Karpas-422 (cell line): ENCODE measurements at regions not wholly inside any gene's neighbourhood (a gene's known extent, or its start where the extent isn't known, plus 50 kb on each side); places are given as distances from the start of the nearest gene placed in this dataset.

ENCODE experiments used
- DNase-seq: peaks from one replicate; pipeline ENCODE4 v3.0.0-alpha.2; 2015
- H2AFZ ChIP-seq: fragments of 200-600 bp; sonication (generic); 2 replicates; pipeline ENCODE4 v1.6.1; 2014; ENCODE audit warnings: antibody characterized with exemption, low read length, mixed read lengths
- H3K27ac ChIP-seq: fragments of 200-600 bp; sonication (generic); 2 replicates; pipeline ENCODE4 v1.5.1; 2014; ENCODE audit warnings: mild to moderate bottlenecking, low read length, moderate library complexity
- H3K27me3 ChIP-seq: fragments of 200-600 bp; sonication (generic); 2 replicates; pipeline ENCODE4 v1.6.1; 2014; ENCODE audit warnings: low read length, mixed read lengths
- H3K36me3 ChIP-seq: fragments of 200-600 bp; sonication (generic); 2 replicates; pipeline ENCODE4 v1.6.1; 2014; ENCODE audit warnings: low read length, mixed read lengths; ENCODE audit not compliant: insufficient read depth
- H3K4me1 ChIP-seq: fragments of 200-600 bp; sonication (generic); 2 replicates; pipeline ENCODE4 v1.6.1; 2014; ENCODE audit warnings: mild to moderate bottlenecking, low read length, mixed read lengths
- H3K4me2 ChIP-seq: fragments of 200-600 bp; sonication (generic); 2 replicates; pipeline ENCODE4 v1.6.1; 2014; ENCODE audit warnings: low read length, low read depth, mild to moderate bottlenecking; ENCODE audit not compliant: poor library complexity, severe bottlenecking
- H3K4me3 ChIP-seq: fragments of 200-600 bp; sonication (generic); 2 replicates; pipeline ENCODE4 v1.5.1; 2014; ENCODE audit warnings: mild to moderate bottlenecking, antibody characterized with exemption, low read length, mixed read lengths
- H3K79me2 ChIP-seq: fragments of 200-600 bp; sonication (generic); 2 replicates; pipeline ENCODE4 v1.6.1; 2014; ENCODE audit warnings: mild to moderate bottlenecking, low read length, mixed read lengths
- H3K9ac ChIP-seq: fragments of 200-600 bp; sonication (generic); 2 replicates; pipeline ENCODE4 v1.6.0; 2014; ENCODE audit warnings: low read length
- H3K9me2 ChIP-seq: fragments of 200-600 bp; sonication (generic), shearing (Covaris generic); replicated peaks from 2 replicates; pipeline ENCODE4 v1.6.0; 2014; ENCODE audit warnings: mild to moderate bottlenecking, low read length, moderate library complexity; ENCODE audit not compliant: insufficient read depth
- H3K9me3 ChIP-seq: fragments of 300-700, 200-600 bp; sonication (generic); 2 replicates; pipeline ENCODE4 v1.6.1; 2014; ENCODE audit warnings: low read length, mixed read lengths
- H4K20me1 ChIP-seq: fragments of 200-600 bp; sonication (generic); 2 replicates; pipeline ENCODE4 v1.6.1; 2014; ENCODE audit warnings: mild to moderate bottlenecking, antibody characterized with exemption, low read length, low read depth; ENCODE audit not compliant: insufficient read depth

DNA sequence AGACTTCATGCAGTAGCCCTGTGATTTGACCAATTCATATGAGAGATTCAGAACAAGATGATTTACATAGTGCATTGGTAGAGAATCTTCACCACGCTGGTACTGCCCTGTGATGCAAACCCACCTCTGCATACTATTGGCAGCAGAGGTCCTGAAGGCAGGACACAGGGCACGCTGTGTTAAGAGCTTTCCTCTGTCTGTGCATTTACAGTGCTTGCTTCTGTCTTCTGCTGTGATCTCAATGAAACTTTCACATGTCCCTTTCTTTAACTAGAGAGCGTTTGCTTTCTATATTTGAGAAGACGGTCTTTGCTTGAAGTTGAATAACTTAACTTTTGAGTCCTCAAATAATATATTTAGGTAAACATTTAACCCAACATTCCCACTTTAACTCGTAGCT lies 219.0 kb upstream of the SPRY2 start:
- Histone ChIP-seq H3K4me3 (no peak overlapping the region), H3K36me3 (no peaks in the 10 kb centered on the region), H3K27ac (no peak overlapping the region), H3K4me2 (no peak overlapping the region), H3K27me3 (no peaks in the 10 kb centered on the region), H3K9me2 (no peaks in the 10 kb centered on the region), H2AFZ (no peak overlapping the region), H3K79me2 (no peaks in the 10 kb centered on the region), H3K9me3 (peaks cover 19% of the 10 kb centered on the region; the same call in 1 of the 2 replicates), H3K4me1 (no peaks in the 10 kb centered on the region), H4K20me1 (no peaks in the 10 kb centered on the region), H3K9ac (no peak overlapping the region)
- no peak for DNase-seq

GRCh38 chr13:80558074-80558473 lies 217.1 kb upstream of the SPRY2 start:
- H3K9ac ChIP-seq = no peak overlapping the region
- H3K4me3 ChIP-seq = no peak overlapping the region
- no peak overlapping the region for H3K4me2 ChIP-seq
- no peak for DNase-seq
- no peaks in the 10 kb centered on the region for H3K36me3 ChIP-seq
- H2AFZ ChIP-seq = no peak overlapping the region
- H3K4me1 ChIP-seq = no peaks in the 10 kb centered on the region
- H3K9me2 ChIP-seq = no peaks in the 10 kb centered on the region
- no peaks in the 10 kb centered on the region for H3K79me2 ChIP-seq
- H3K27me3 ChIP-seq = no peaks in the 10 kb centered on the region
- H4K20me1 ChIP-seq = no peaks in the 10 kb centered on the region
- no peak overlapping the region for H3K27ac ChIP-seq
- peaks cover 23% of the 10 kb centered on the region for H3K9me3 ChIP-seq

- Histone ChIP-seq H3K9me3 (peaks cover 19% of the 10 kb centered on the region), H3K36me3 (no peaks in the 10 kb centered on the region), H3K9me2 (no peaks in the 10 kb centered on the region), H3K79me2 (no peaks in the 10 kb centered on the region), H3K9ac (no peak overlapping the region), H3K27me3 (no peaks in the 10 kb centered on the region), H4K20me1 (no peaks in the 10 kb centered on the region), H3K4me2 (no peak overlapping the region), H2AFZ (no peak overlapping the region), H3K27ac (no peak overlapping the region), H3K4me1 (no peaks in the 10 kb centered on the region), H3K4me3 (no peak overlapping the region)
- no peak for DNase-seq
Measured at GRCh38 chr13:80555796-80556678, 215.1 kb upstream of the SPRY2 start.

DNA sequence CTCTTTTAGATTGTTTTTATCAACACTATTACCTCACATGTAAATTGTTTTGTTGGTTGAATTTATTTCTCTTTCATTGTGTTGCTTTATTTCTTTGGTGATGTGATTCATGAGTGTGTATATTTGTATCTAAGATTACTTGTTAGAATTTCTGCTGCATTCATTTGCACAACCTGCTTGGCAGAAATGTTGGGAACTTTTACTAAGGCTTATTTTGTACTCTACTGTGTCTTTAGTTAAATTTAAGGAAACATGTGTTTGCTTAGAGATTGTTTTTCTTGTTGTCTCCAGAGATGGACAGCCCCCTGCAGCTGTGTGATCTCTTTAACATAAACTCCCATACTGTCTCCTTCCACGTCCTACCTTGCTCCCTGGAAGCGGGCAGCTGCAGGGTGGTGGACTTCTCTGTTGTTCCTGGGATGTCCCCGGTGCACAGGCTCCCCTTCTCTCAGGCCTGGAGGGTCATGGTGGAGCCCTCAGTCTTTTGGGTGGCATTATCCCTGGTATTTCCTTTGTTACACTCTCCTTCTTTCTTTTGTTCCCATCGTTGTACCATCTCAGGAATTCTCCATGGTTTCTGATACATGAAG lies 212.0 kb upstream of the SPRY2 start:
- Histone ChIP-seq H2AFZ (no peak overlapping the region), H3K4me1 (no peaks in the 10 kb centered on the region), H3K79me2 (no peaks in the 10 kb centered on the region), H3K9me2 (no peaks in the 10 kb centered on the region), H3K27ac (no peak overlapping the region), H3K4me2 (no peak overlapping the region), H3K9ac (no peak overlapping the region), H3K4me3 (no peak overlapping the region), H3K27me3 (no peaks in the 10 kb centered on the region), H3K36me3 (no peaks in the 10 kb centered on the region), H3K9me3 (peaks cover 32% of the 10 kb centered on the region), H4K20me1 (no peaks in the 10 kb centered on the region)
- no peak for DNase-seq

DNA sequence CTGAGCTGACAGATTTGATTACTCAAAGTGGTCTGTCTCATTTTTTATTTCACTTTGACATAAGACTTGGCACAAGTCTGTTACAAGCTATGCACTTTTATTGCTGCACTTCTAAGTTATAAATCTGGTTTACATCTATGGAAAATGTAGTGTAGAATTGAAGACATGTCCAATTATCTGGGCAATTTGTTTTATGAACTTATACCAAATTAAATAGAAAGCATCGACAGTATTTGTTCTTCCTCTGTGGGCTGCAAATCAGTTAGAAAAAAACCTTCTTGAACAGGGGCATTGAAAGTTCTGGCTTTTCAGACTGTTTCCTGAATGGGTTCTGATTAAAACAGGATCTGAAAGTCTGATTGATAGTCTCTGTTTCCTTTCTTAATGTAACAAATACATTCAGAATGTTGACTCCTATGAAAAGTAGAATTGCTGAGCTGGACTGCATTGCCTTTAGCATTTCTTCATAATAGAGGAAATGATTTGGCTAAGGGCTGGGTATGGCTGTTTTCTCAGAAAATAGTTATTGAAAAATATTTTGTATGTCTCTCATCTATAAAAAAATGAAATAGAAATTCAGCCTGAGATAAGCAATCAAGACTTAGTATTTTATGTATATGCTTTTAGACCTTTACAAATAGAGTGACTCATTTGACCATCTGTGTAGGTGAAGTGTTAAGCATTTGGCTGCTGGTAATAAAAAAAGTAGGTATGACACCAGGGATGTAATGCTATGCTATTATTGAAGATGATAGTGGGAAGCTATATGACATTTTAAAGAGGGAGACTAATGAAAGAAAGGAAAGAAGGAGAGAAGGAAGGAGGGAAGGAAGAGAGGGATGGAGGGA lies 210.9 kb upstream of the SPRY2 start:
- Histone ChIP-seq H3K4me2 (no peak overlapping the region), H3K4me1 (no peaks in the 10 kb centered on the region)

GRCh38 chr13:80550971-80551441 lies 210.1 kb upstream of the SPRY2 start:
- Histone ChIP-seq H3K79me2 (no peaks in the 10 kb centered on the region), H3K4me2 (no peak overlapping the region)

More for the DNA sequence above, 210.9 kb upstream of the SPRY2 start:
- Histone ChIP-seq H3K27me3 (no peaks in the 10 kb centered on the region), H3K4me3 (no peak overlapping the region), H3K9me3 (peaks cover 32% of the 10 kb centered on the region), H3K9ac (no peak overlapping the region), H3K79me2 (no peaks in the 10 kb centered on the region), H2AFZ (no peak overlapping the region), H4K20me1 (no peaks in the 10 kb centered on the region), H3K36me3 (no peaks in the 10 kb centered on the region), H3K9me2 (no peaks in the 10 kb centered on the region), H3K27ac (no peak overlapping the region)
- no peak for DNase-seq

DNA sequence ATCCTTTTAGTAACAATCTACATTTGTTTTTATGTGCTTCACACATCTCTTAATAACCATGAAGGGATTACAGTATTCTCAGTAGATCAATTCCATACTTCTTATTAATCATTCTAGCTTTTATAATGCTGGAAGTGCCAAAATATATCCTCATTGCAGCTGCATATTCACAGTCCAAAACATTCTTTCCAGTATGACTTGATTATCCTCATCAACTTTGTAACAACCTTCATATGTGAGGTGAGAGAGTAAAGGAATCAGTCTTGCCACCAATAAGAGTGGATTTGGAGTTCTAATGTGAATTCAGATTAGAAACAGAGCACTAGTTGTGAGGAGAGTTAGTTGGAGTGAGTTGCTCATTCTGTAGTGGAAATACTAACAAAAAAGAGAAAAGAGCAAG lies 208.0 kb upstream of the SPRY2 start:
- H3K9me2 ChIP-seq = no peaks in the 10 kb centered on the region
- H3K79me2 ChIP-seq = no peaks in the 10 kb centered on the region
- no peak for DNase-seq
- no peak overlapping the region for H3K27ac ChIP-seq
- no peaks in the 10 kb centered on the region for H3K36me3 ChIP-seq
- no peak overlapping the region for H2AFZ ChIP-seq
- no peaks in the 10 kb centered on the region for H4K20me1 ChIP-seq
- no peaks in the 10 kb centered on the region for H3K4me1 ChIP-seq
- H3K9ac ChIP-seq = no peak overlapping the region
- no peak overlapping the region for H3K4me2 ChIP-seq
- no peaks in the 10 kb centered on the region for H3K27me3 ChIP-seq
- no peak overlapping the region for H3K4me3 ChIP-seq
- peaks cover 41% of the 10 kb centered on the region for H3K9me3 ChIP-seq

More at GRCh38 chr13:80550971-80551441, 210.1 kb upstream of the SPRY2 start:
- H2AFZ ChIP-seq = no peak overlapping the region
- no peaks in the 10 kb centered on the region for H3K4me1 ChIP-seq
- no peak overlapping the region for H3K9ac ChIP-seq
- H3K4me3 ChIP-seq = no peak overlapping the region
- no peak for DNase-seq
- H3K36me3 ChIP-seq = no peaks in the 10 kb centered on the region
- H3K9me3 ChIP-seq = peaks cover 32% of the 10 kb centered on the region
- no peak overlapping the region for H3K27ac ChIP-seq
- no peaks in the 10 kb centered on the region for H3K27me3 ChIP-seq
- no peaks in the 10 kb centered on the region for H3K9me2 ChIP-seq
- no peaks in the 10 kb centered on the region for H4K20me1 ChIP-seq
